EH (cell line): ENCODE measurements at regions not wholly inside any gene's neighbourhood (a gene's known extent, or its start where the extent isn't known, plus 50 kb on each side); places are given as distances from the start of the nearest gene placed in this dataset.
A peak's percentile ranks its signal among the peaks of the same experiment; 100 is the strongest.

Experiments used
- DNase-seq: peaks from one replicate; pipeline ENCODE4 v3.0.0-alpha.2; 2015; ENCODE audit warnings: low read depth

DNA sequence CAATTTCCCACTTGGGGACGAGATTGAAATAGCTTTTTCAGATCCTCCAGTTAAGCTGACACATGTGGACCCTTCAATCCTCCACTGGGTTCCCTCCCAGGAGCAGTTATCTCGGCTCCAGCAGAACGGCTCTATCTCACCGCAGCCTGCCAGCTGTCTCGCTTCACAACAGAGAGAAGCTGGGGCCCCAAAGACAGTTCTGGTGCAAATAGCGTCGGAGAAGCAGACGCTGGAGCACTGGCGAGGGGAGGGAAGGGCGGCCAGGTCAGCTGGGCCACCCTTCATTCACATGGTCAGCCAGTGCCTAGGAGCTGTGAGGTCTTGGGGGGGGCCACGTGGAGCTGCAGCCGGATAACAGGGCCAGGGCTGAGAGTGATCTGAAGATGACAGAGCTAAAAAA, 141.3 kb upstream of the SDK2 start:
- no peak for DNase-seq

GRCh38 chr17:73785958-73786743, 141.9 kb upstream of the SDK2 start:
- DNase-seq, result no peak

DNA sequence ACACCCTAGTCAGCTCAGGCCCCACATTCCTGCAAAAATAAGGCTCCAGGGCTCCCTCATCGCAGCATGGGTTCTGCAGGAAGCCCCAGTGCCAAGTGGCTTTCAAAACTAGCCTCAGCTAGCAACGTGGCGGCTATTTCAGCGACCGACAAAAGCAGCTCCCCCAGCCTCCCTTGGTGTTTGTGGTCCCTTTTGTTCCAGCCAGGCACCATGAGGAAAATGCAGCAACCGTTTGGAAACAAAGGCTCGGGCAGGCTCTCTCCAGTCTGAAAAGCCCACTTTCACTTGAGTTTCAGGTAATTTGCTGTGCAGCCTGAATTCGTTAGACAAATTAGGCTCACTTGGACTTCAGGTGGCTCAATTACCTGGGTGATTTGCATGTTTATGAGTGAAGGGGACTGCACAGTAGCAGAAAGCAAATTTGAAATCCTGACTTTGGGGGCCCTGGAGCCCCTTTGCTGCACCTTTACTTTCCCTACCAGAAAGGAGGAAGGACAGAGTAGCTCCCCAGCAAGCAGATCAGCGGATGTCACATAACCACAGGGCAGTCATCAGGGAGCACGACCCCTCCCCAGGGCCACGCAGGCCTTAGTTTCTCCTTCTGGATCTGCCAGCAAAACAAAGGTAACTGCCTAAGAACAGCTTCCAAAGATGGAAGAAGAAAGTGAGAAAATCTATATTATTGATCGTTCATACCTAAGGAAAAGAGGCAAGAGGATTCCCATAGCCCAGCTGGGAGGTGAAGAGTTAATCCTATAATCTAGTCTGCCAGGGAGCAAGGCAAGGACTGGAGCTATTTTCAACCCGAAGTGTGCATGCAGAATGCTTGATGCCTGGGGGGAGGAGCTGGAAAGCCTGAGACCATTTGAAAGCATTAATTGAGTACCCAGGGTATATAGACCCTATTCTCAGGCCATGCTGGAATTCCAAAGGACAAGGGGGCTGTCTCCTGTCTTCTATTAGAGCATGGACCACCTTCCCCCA, 143.1 kb upstream of the SDK2 start:
- DNase-seq, result no peak

GRCh38 chr17:73788111-73788510, 143.9 kb upstream of the SDK2 start:
- no peak for DNase-seq

- no peak for DNase-seq
These were observed 146.9 kb upstream of the SDK2 start for GRCh38 chr17:73791121-73791520.

DNA sequence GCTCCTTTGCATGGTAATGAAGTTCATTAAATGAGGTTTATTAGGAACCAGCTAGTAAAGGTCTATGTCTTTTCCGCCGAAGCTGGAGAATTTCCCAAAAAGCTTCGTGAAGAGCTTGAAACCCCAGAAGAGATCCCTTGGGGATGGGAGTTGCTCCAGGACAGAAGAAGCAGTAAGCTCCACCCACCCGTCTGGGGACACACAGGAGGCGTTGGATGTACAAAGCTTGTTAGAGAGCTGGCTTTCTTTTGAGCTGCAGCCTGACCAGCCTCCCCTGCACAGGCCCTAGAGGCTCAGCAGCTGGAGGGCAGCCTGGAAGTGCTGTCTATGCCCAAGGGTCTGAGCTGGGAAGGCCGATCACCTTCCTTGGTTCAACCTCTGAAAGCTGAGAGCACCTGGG, 147.4 kb upstream of the SDK2 start:
- no peak for DNase-seq

GRCh38 chr17:73792994-73793393, 148.7 kb upstream of the SDK2 start:
- DNase-seq, result no peak

GRCh38 chr17:73794336-73794735, 150.1 kb upstream of the SDK2 start:
- DNase-seq, result no peak

- no peak for DNase-seq
These were observed 151.5 kb upstream of the SDK2 start for GRCh38 chr17:73795730-73796129.

DNA sequence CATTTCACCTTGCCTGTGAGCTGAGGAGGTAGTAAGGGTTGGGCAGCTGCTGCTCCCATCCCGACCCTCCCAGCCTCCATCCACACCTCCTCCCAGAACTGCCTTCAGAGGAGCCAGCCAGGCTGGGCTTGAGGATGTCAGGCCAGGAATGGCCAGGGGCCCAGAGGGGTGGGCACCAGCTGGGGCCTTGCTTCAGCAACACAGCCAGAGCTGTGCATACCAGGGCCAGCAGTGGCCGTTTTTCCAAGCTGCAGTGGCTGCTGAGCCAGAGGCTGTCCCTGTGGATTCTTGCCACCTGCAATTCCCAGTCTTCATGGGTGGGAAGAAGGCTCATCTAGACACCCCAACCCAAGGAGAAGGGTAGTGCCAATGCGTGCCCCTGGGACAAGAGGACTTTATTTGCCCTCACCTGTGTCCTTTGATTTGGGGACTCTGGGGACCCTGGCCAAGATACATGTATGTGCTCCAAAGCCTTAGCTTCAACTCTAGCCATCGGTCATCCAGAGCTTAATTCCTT, 153.4 kb upstream of the SDK2 start:
- no peak for DNase-seq

DNA sequence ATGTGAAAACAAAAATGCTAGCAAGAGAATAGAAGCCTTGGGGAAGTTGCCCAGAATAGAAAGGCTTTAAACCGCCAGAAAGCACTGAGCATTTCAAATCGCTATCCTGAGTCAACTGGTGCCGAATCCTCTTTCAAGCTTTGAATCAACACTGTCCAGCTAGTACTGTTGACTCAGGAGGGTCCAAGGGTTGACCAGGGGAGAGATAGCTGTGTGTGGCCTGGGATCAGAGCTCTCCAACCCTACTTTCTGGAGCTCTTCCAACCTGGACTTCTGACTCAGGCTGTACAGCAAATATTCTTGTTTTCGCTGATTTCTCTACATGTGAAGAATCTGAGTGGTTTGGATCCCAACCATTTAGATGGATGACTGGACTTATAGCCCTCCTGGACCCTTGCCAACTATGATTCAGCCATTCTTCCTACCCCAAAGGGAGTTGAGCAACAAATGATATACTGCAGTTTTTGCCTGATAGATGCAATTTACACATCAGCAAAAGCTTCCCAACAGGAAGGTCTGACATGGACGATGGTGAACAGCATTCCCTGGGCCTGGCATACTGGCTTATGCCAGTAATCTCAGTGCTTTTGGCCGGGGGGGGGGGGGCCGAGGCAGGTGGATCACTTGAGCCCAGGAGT, 154.0 kb upstream of the SDK2 start:
- DNase-seq, result peak; percentile 60

GRCh38 chr17:73799096-73799495, 154.9 kb upstream of the SDK2 start:
- no peak for DNase-seq

DNA sequence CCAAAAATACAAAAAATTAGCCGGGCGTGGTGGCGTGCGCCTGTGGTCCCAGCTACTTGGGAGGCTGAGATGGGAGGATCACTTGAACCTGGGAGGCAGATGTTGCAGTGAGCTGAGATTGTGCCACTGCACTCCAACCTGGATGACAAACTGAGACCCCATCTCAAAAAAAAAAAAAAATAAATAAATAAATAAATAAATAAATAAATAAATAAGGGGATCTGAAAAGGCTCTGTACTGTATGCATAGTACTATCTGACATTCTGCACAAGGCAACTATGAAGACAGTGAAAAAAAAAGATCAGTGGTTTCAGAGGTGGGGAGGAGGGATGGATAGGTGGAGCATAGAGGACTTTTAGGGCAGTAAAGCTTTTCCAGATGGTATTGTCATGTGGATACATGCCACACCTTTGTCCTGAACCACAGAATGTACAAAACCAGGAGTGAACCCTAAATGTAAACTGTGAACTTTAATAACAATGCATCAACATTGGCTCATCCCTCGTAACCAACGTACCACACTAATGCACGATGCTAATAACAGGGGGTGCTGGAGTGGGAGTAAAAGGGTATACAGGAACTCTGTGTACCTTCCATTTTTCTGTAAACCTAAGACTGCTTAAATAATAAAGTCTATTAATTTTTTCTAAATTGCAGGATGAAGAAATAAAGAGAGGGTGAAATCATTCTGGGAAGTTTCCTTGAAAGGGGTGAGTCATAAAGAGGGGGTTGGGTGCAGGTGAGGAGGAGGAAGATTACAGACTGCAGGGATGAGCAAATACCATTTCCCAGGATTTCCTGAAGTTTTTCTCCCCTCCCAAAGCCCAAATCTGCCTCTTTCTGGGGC, 155.8 kb upstream of the SDK2 start:
- DNase-seq, result no peak

GRCh38 chr17:73800893-73801292, 156.6 kb upstream of the SDK2 start:
- no peak for DNase-seq

GRCh38 chr17:73801455-73802100, 157.3 kb upstream of the SDK2 start:
- DNase-seq, result no peak

DNA sequence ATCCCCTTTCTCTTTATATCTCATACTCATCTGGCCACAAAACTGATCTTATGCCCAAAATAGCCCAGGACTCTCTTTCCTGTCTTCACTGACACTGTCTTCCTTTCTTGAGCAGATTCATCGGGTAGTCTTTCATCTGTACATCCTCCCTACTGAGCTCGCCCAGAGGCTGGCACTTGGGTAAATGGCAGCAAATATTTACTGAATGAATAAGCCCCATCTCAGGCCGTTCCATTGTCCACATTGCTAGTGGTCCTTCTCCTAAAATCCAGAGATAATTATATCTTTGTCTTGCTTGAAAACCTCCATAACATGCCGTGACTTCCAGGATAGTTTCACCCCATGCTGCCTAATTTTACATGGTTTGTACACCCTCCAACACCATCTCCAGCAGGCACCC, 158.1 kb upstream of the SDK2 start:
- no peak for DNase-seq

- no peak for DNase-seq
These were observed 158.6 kb upstream of the SDK2 start for GRCh38 chr17:73802871-73803270.

GRCh38 chr17:73803964-73804435, 159.8 kb upstream of the SDK2 start:
- no peak for DNase-seq

DNA sequence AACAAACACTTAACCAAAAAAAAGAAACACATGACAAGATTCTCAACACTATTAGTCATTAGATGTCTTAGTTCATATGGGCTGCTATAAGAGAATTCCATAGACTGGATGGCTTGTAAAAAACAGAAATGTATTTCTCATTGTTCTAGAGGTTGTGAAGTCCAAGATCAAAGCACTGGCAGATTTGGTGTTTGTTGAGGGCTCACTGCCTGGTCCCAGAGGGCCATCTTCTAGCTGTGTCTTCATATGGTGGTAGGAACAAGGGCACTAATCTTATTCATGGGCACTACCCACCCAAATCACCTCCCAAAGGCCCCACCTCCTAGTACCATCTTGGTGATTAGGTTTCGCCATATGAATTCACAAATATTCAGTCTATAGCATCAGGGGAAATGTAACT, 162.5 kb upstream of the SDK2 start:
- no peak for DNase-seq

GRCh38 chr17:73813201-73813600, 169.0 kb upstream of the SDK2 start:
- no peak for DNase-seq

- no peak for DNase-seq
These were observed 169.8 kb upstream of the SDK2 start for GRCh38 chr17:73814075-73814474.
